PFSK-1 (cell line): ENCODE measurements at regions not wholly inside any gene's neighbourhood (a gene's known extent, or its start where the extent isn't known, plus 50 kb on each side); places are given as distances from the start of the nearest gene placed in this dataset.

Experiments
- POLR2AphosphoS5 ChIP-seq: IDR thresholded peaks from 2 replicates; pipeline ENCODE4 v1.6.1; 2012; ENCODE audit warnings: low read depth, mild to moderate bottlenecking, control low read depth, low read length, moderate library complexity
- TAF1 ChIP-seq: IDR thresholded peaks from 2 replicates; pipeline ENCODE4 v1.6.1; 2012; ENCODE audit warnings: low read length, control low read depth, borderline replicate concordance; ENCODE audit not compliant: insufficient read depth

GRCh38 chr7:32150589-32150988 is 80.4 kb upstream of the PDE1C start:
- TF ChIP-seq TAF1: no peak
- TF ChIP-seq POLR2AphosphoS5: no peak
